Vagina (tissue), 2 donors: ENCODE measurements at regions not wholly inside any gene's neighbourhood (a gene's known extent, or its start where the extent isn't known, plus 50 kb on each side); places are given as distances from the start of the nearest gene placed in this dataset.
"Not testable (repeated sequence)": the region's sequence is repeated elsewhere in the genome, so short reads cannot be mapped to it uniquely, and the experiment has no call there.

ENCODE experiments used
- POLR2AphosphoS5 ChIP-seq, 2 donors: sonication (generic); formaldehyde crosslinking; IDR thresholded peaks; one replicate each; pipeline ENCODE4 v1.9.0; 2017; ENCODE audit warnings: antibody characterized with exemption in 2 of 2, mild to moderate bottlenecking in 2 of 2, low read depth in 1 of 2; ENCODE audit not compliant: insufficient read depth in 1 of 2
- TF ChIP-seq, protein P1 (sequence below), 3 experiments: fragments of 450-650 bp in 2 of 3; fragments of 200-600 bp in 1 of 3; sonication (generic) in 1 of 3; IDR thresholded peaks; one replicate each; pipeline ENCODE4 v1.5.1; 2017 to 2019; ENCODE audit warnings: antibody characterized with exemption in 3 of 3, mild to moderate bottlenecking in 2 of 3, moderate library complexity in 2 of 3

- TF ChIP-seq, protein P1, sequence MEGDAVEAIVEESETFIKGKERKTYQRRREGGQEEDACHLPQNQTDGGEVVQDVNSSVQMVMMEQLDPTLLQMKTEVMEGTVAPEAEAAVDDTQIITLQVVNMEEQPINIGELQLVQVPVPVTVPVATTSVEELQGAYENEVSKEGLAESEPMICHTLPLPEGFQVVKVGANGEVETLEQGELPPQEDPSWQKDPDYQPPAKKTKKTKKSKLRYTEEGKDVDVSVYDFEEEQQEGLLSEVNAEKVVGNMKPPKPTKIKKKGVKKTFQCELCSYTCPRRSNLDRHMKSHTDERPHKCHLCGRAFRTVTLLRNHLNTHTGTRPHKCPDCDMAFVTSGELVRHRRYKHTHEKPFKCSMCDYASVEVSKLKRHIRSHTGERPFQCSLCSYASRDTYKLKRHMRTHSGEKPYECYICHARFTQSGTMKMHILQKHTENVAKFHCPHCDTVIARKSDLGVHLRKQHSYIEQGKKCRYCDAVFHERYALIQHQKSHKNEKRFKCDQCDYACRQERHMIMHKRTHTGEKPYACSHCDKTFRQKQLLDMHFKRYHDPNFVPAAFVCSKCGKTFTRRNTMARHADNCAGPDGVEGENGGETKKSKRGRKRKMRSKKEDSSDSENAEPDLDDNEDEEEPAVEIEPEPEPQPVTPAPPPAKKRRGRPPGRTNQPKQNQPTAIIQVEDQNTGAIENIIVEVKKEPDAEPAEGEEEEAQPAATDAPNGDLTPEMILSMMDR (IDR thresholded peaks at IDR 0.05), result not testable (repeated sequence)
- TF ChIP-seq POLR2AphosphoS5 (IDR thresholded peaks at IDR 0.05; ENCODE audit: insufficient read depth in 1 of 2, low read depth in 1 of 2), result not testable (repeated sequence)
Measured at GRCh38 chrX:1847790-1848189, 232.9 kb downstream of the ASMT start.
